Mammary epithelial cell (primary cell): ENCODE measurements at regions not wholly inside any gene's neighbourhood (a gene's known extent, or its start where the extent isn't known, plus 50 kb on each side); places are given as distances from the start of the nearest gene placed in this dataset.

ENCODE experiments used
- EZH2 ChIP-seq: IDR thresholded peaks from 2 replicates; pipeline ENCODE4 v1.6.1; 2012; ENCODE audit warnings: low read length, inconsistent platforms, borderline replicate concordance
- TF ChIP-seq, protein P1 (sequence below), 2 donors: IDR thresholded peaks in 1 of 2; conservative IDR thresholded peaks in 1 of 2; 2 replicates each; pipeline ENCODE4 v1.5.1; 2011 to 2012; ENCODE audit warnings: inconsistent platforms in 2 of 2, low read length in 2 of 2, mild to moderate bottlenecking in 2 of 2, control low read depth in 1 of 2, low read depth in 1 of 2; ENCODE audit not compliant: insufficient read depth in 1 of 2; ENCODE audit errors: extremely low read depth in 1 of 2

DNA sequence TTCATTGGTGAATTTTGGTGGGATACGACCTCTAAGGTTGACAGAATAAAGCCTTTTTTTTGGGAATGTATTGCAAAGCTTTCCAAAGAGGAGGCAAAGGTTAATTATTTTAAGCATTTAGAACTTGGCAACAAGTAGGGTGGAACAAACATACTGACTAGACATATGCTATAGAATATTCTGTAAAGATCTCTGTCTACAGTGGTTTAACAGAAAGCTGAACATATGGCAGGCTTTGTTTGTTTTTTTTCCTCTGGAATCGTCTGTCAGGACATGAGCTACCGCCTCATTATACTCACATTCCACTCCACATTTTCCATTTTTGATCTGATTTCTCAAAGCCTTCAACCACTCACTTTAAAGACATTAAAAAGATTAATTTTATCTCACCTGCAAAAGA, 153.4 kb upstream of the PELI2 start:
- TF ChIP-seq, protein P1, sequence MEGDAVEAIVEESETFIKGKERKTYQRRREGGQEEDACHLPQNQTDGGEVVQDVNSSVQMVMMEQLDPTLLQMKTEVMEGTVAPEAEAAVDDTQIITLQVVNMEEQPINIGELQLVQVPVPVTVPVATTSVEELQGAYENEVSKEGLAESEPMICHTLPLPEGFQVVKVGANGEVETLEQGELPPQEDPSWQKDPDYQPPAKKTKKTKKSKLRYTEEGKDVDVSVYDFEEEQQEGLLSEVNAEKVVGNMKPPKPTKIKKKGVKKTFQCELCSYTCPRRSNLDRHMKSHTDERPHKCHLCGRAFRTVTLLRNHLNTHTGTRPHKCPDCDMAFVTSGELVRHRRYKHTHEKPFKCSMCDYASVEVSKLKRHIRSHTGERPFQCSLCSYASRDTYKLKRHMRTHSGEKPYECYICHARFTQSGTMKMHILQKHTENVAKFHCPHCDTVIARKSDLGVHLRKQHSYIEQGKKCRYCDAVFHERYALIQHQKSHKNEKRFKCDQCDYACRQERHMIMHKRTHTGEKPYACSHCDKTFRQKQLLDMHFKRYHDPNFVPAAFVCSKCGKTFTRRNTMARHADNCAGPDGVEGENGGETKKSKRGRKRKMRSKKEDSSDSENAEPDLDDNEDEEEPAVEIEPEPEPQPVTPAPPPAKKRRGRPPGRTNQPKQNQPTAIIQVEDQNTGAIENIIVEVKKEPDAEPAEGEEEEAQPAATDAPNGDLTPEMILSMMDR (conservative IDR thresholded peaks at IDR 0.05 in 1 of 2, IDR thresholded peaks at IDR 0.05 in 1 of 2; ENCODE audit: extremely low read depth in 1 of 2, insufficient read depth in 1 of 2, low read depth in 1 of 2, low read length in 2 of 2): no peak
- no peak for TF ChIP-seq EZH2
